Ishikawa (cell line): ENCODE measurements at regions not wholly inside any gene's neighbourhood (a gene's known extent, or its start where the extent isn't known, plus 50 kb on each side); places are given as distances from the start of the nearest gene placed in this dataset.

Source experiments
- EGR1 ChIP-seq: IDR thresholded peaks from 2 replicates; pipeline ENCODE4 v1.6.1; 2012
- MAX ChIP-seq: IDR thresholded peaks from 2 replicates; pipeline ENCODE4 v1.6.1; 2012
- RAD21 ChIP-seq: IDR thresholded peaks from 2 replicates; pipeline ENCODE4 v1.6.1; 2012; ENCODE audit warnings: low read depth
- TAF1 ChIP-seq: IDR thresholded peaks from 2 replicates; pipeline ENCODE4 v1.6.1; 2012; ENCODE audit warnings: low read depth, mild to moderate bottlenecking

DNA sequence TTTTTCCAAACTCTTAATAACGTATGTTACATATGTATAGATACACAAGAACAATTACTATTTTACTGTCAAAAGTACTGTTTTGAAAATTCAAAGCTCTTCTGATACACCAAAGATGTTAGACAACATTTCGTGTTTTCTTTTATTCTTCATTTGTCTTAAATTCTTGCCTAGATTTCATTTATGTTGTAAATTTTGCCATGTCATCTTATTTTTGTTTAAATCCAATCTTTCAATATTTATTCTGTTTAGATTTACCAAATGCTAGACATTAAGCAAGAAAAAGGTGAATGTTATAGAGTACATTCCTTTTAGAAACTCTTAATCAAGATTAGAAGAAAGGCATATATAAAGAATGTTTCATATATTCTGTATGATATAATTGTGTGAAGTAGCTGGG lies 876.9 kb downstream of the KCNT2 start:
- TF ChIP-seq RAD21 (no peak), TAF1 (no peak), MAX (no peak), EGR1 (no peak)
